HepG2 (cell line): ENCODE measurements at regions not wholly inside any gene's neighbourhood (a gene's known extent, or its start where the extent isn't known, plus 50 kb on each side); places are given as distances from the start of the nearest gene placed in this dataset.

Source experiments
- ATAC-seq: fragments of 200-7000 bp; cut with Tn5 transposase; 3 replicates; pipeline ENCODE4 v1.9.1; 2020; ENCODE audit warnings: mild to moderate bottlenecking, moderate library complexity
- BruUV-seq: library from RNA; stranded (reverse); fragments of 400-500 nt; replicated peaks from 2 replicates; lab custom pipeline; 2021; lab: Mats Ljungman, UMichigan
- CTCF ChIA-PET: fragments of 300-600 bp; formaldehyde crosslinking; extraction: SDS; loops from one replicate; lab custom pipeline; 2021; ENCODE audit warnings: low total read pairs, inconsistent platforms, low intra/inter-chr PET ratio; lab: Yijun Ruan, JAX
- POLR2A ChIA-PET: fragments of 350-600 bp; sonication (Branson Sonifier 250); formaldehyde crosslinking; loops from one replicate; lab custom pipeline; 2020; ENCODE audit warnings: antibody characterized with exemption, inconsistent platforms; lab: Yijun Ruan, JAX
- DNase-seq: peaks from one replicate; pipeline ENCODE4 v3.0.0-alpha.2; 2015; ENCODE audit warnings: low spot score
- FAIRE-seq: peaks from 3 replicates; lab custom pipeline; 2011; peaks lifted over from hg19 to GRCh38; lab: Jason Lieb, UNC
- H2AFZ ChIP-seq: one replicate; pipeline ENCODE4 v1.6.1; 2011; ENCODE audit warnings: low read length, inconsistent platforms
- H3K27ac ChIP-seq: fragments of 300-600 bp; 3 replicates; pipeline ENCODE4 v1.8.0; 2011; ENCODE audit warnings: mixed run types, mild to moderate bottlenecking, mixed read lengths, low read length, inconsistent platforms; ENCODE audit not compliant: insufficient read depth; ENCODE audit errors: extremely low read length
- H3K27me3 ChIP-seq, 2 experiments: fragments of 200-600 bp in 1 of 2; 2 replicates in 1 of 2; 3 replicates in 1 of 2; pipeline versions ENCODE4 v1.6.0 to v1.8.0; 2011; ENCODE audit warnings: low read length in 2 of 2, mild to moderate bottlenecking in 2 of 2, moderate library complexity in 2 of 2, inconsistent platforms in 1 of 2; ENCODE audit not compliant: insufficient read depth in 2 of 2, control insufficient read depth in 1 of 2
- H3K36me3 ChIP-seq, 2 experiments: fragments of 200-600 bp in 1 of 2; replicated peaks in 1 of 2; 2 replicates in 1 of 2; 3 replicates in 1 of 2; pipeline versions ENCODE4 v1.5.1 to v1.8.0; 2011; ENCODE audit warnings: low read length in 2 of 2, inconsistent platforms in 1 of 2; ENCODE audit not compliant: insufficient read depth in 2 of 2, control insufficient read depth in 1 of 2
- H3K4me1 ChIP-seq: 2 replicates; pipeline ENCODE4 v1.5.1; 2012; ENCODE audit warnings: low read length, inconsistent platforms; ENCODE audit not compliant: insufficient read depth
- H3K4me2 ChIP-seq: 2 replicates; pipeline ENCODE4 v1.6.0; 2011; ENCODE audit warnings: low read depth, low read length, inconsistent platforms
- H3K4me3 ChIP-seq, 3 experiments: fragments of 200-600 bp in 1 of 3; sonication (generic), shearing (Covaris generic) in 1 of 3; replicated peaks in 1 of 3; 2 replicates each; pipeline ENCODE4 v1.5.1; 2011 to 2016; ENCODE audit warnings: low read length in 3 of 3, inconsistent platforms in 2 of 3, low read depth in 2 of 3, mild to moderate bottlenecking in 2 of 3, control low read depth in 1 of 3, mixed read lengths in 1 of 3; ENCODE audit not compliant: insufficient read depth in 1 of 3
- H3K79me2 ChIP-seq: one replicate; pipeline ENCODE4 v1.6.1; 2011; ENCODE audit warnings: low read length, inconsistent platforms; ENCODE audit not compliant: insufficient read depth
- H3K9ac ChIP-seq: 2 replicates; pipeline ENCODE4 v1.6.0; 2011; ENCODE audit warnings: mild to moderate bottlenecking, low read depth, low read length, inconsistent platforms; ENCODE audit not compliant: insufficient read depth
- H3K9me3 ChIP-seq: 2 replicates; pipeline ENCODE4 v1.5.1; 2012; ENCODE audit warnings: mild to moderate bottlenecking, low read length
- H4K20me1 ChIP-seq: 2 replicates; pipeline ENCODE4 v1.6.0; 2011; ENCODE audit warnings: inconsistent platforms, mild to moderate bottlenecking, low read length, moderate library complexity; ENCODE audit not compliant: insufficient read depth
- CBFB ChIP-seq: sonication (generic); formaldehyde crosslinking; IDR thresholded peaks from 2 replicates; pipeline ENCODE4 v1.4.0; 2020; ENCODE audit warnings: missing genetic modification reagents
- FIP1L1 ChIP-seq: fragments of 200-400 bp; formaldehyde crosslinking; IDR thresholded peaks from 2 replicates; pipeline ENCODE4 v1.6.1; 2018; ENCODE audit warnings: low read depth, mild to moderate bottlenecking, low read length, moderate library complexity, borderline replicate concordance; ENCODE audit not compliant: insufficient read depth
- FOXA3 ChIP-seq: IDR thresholded peaks from 2 replicates; pipeline ENCODE4 v1.6.1; 2016; ENCODE audit warnings: missing genetic modification reagents, missing compliant biosample characterization
- HHEX ChIP-seq: IDR thresholded peaks from 2 replicates; pipeline ENCODE4 v1.6.1; 2016; ENCODE audit warnings: control low read depth
- HMGXB4 ChIP-seq, 2 experiments: sonication (generic) in 1 of 2; formaldehyde crosslinking in 1 of 2; IDR thresholded peaks; 2 replicates each; pipeline versions ENCODE4 v1.4.0 to v1.6.1; 2018 to 2020; ENCODE audit warnings: missing genetic modification reagents in 2 of 2, borderline replicate concordance in 1 of 2, low read depth in 1 of 2, mild to moderate bottlenecking in 1 of 2, missing biosample characterization in 1 of 2
- MBD4 ChIP-seq: IDR thresholded peaks from 2 replicates; pipeline ENCODE4 v1.6.1; 2012; ENCODE audit warnings: low read length, inconsistent platforms, borderline replicate concordance
- NFKBIZ ChIP-seq: IDR thresholded peaks from 2 replicates; pipeline ENCODE4 v1.6.1; 2018; ENCODE audit warnings: missing genetic modification reagents, missing compliant biosample characterization
- RBM39 ChIP-seq: fragments of 200-400 bp; formaldehyde crosslinking; IDR thresholded peaks from one replicate; pipeline ENCODE4 v1.6.1; 2018; ENCODE audit warnings: antibody characterized with exemption, mild to moderate bottlenecking, low read depth, low read length; ENCODE audit not compliant: poor library complexity, severe bottlenecking
- ZNF512 ChIP-seq: sonication (generic); formaldehyde crosslinking; IDR thresholded peaks from 2 replicates; pipeline ENCODE4 v1.4.0; 2020; ENCODE audit warnings: mild to moderate bottlenecking, missing genetic modification reagents
- ZNF766 ChIP-seq: sonication (generic); formaldehyde crosslinking; IDR thresholded peaks from 2 replicates; pipeline ENCODE4 v1.5.0; 2020; ENCODE audit warnings: missing genetic modification reagents, borderline replicate concordance
- in situ Hi-C: cut with HindIII; loops from 2 replicates; pipeline ENCODE4 v1.10.0; 2017; ENCODE audit warnings: low pct_unique_long_range_greater_than_20kb; ENCODE audit not compliant: extremely low pct_ligation_motif_present
- intact Hi-C: fragments of 100-400 bp; cut with micrococcal nuclease; formaldehyde crosslinking; loops from one replicate; pipeline ENCODE4 v1.10.0; 2022; ENCODE audit not compliant: unreplicated experiment
- TF ChIP-seq, protein P1 (sequence below): sonication (generic); formaldehyde crosslinking; IDR thresholded peaks from 2 replicates; pipeline ENCODE4 v1.9.0; 2022; ENCODE audit warnings: missing genetic modification reagents, mild to moderate bottlenecking, borderline replicate concordance
- TF ChIP-seq, protein P2 (sequence below): sonication (generic); formaldehyde crosslinking; IDR thresholded peaks from 2 replicates; pipeline ENCODE4 v1.5.0; 2020; ENCODE audit warnings: missing genetic modification reagents, mild to moderate bottlenecking, borderline replicate concordance

- FAIRE-seq, result no peak
- Histone ChIP-seq H4K20me1 (no peaks in the 10 kb centered on the region), H3K9ac (no peak overlapping the region), H2AFZ (no peak overlapping the region), H3K9me3 (no peaks in the 10 kb centered on the region), H3K4me1 (no peaks in the 10 kb centered on the region), H3K4me2 (no peak overlapping the region), H3K4me3 (no peak overlapping the region), H3K27me3 (peaks cover 0 to 28% of the 10 kb centered on the region in 2 experiments; a peak in 2 of 5 replicates), H3K79me2 (no peaks in the 10 kb centered on the region), H3K36me3 (no peaks in the 10 kb centered on the region), H3K27ac (no peak overlapping the region)
- intact Hi-C loops, result no loop called here
- ChIA-PET POLR2A (no interaction called here), CTCF (no interaction called here)
- in situ Hi-C loops, result no loop called here
- no peak for ATAC-seq
- TF ChIP-seq HHEX (CRISPR knock-in tag) (no peak), FIP1L1 (no peak), MBD4 (no peak), NFKBIZ (CRISPR knock-in tag) (no peak), FOXA3 (CRISPR knock-in tag) (no peak), HMGXB4 (CRISPR knock-in tag; IDR thresholded peaks at IDR 0.05; ENCODE audit: borderline replicate concordance in 1 of 2, low read depth in 1 of 2) (no peak), ZNF512 (CRISPR knock-in tag) (no peak), RBM39 (no peak), ZNF766 (CRISPR knock-in tag) (no peak), CBFB (no peak)
- TF ChIP-seq, protein P1, sequence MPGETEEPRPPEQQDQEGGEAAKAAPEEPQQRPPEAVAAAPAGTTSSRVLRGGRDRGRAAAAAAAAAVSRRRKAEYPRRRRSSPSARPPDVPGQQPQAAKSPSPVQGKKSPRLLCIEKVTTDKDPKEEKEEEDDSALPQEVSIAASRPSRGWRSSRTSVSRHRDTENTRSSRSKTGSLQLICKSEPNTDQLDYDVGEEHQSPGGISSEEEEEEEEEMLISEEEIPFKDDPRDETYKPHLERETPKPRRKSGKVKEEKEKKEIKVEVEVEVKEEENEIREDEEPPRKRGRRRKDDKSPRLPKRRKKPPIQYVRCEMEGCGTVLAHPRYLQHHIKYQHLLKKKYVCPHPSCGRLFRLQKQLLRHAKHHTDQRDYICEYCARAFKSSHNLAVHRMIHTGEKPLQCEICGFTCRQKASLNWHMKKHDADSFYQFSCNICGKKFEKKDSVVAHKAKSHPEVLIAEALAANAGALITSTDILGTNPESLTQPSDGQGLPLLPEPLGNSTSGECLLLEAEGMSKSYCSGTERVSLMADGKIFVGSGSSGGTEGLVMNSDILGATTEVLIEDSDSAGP (CRISPR knock-in tag), result no peak
- TF ChIP-seq, protein P2, sequence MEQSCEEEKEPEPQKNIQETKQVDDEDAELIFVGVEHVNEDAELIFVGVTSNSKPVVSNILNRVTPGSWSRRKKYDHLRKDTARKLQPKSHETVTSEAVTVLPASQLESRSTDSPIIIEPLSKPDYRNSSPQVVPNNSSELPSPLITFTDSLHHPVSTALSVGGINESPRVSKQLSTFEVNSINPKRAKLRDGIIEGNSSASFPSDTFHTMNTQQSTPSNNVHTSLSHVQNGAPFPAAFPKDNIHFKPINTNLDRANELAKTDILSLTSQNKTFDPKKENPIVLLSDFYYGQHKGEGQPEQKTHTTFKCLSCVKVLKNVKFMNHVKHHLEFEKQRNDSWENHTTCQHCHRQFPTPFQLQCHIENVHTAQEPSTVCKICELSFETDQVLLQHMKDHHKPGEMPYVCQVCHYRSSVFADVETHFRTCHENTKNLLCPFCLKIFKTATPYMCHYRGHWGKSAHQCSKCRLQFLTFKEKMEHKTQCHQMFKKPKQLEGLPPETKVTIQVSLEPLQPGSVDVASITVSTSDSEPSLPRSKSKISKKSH, result no peak
- DNase-seq, result no peak
- no TSS peak for BruUV-seq
Observed at GRCh38 chr11:33412241-33412640, 155.1 kb downstream of the HIPK3 start.
